Astrocyte (in vitro differentiated cells and primary cell): ENCODE measurements at regions not wholly inside any gene's neighbourhood (a gene's known extent, or its start where the extent isn't known, plus 50 kb on each side); places are given as distances from the start of the nearest gene placed in this dataset.

Experiments
- DNase-seq: peaks from one replicate; pipeline ENCODE4 v3.0.0-alpha.2; 2010; ENCODE audit warnings: low read depth
- FAIRE-seq: peaks from 2 replicates; lab custom pipeline; 2011; peaks lifted over from hg19 to GRCh38; lab: Jason Lieb, UNC
- H2AFZ ChIP-seq: 2 replicates; pipeline ENCODE4 v1.6.0; 2012; ENCODE audit warnings: low read depth, low read length, inconsistent platforms
- H3K27ac ChIP-seq: 2 replicates; pipeline ENCODE4 v1.5.1; 2011; ENCODE audit warnings: low read depth, low read length, inconsistent platforms
- H3K27me3 ChIP-seq: 2 replicates; pipeline ENCODE4 v1.6.0; 2011; ENCODE audit warnings: low read length, inconsistent platforms; ENCODE audit not compliant: insufficient read depth
- H3K36me3 ChIP-seq: 2 replicates; pipeline ENCODE4 v1.5.1; 2011; ENCODE audit warnings: low read length, inconsistent platforms; ENCODE audit not compliant: insufficient read depth
- H3K4me1 ChIP-seq: 2 replicates; pipeline ENCODE4 v1.5.1; 2011; ENCODE audit warnings: low read length, inconsistent platforms; ENCODE audit not compliant: insufficient read depth
- H3K4me2 ChIP-seq: 2 replicates; pipeline ENCODE4 v1.6.0; 2012; ENCODE audit warnings: low read length, inconsistent platforms
- H3K4me3 ChIP-seq: 2 replicates; pipeline ENCODE4 v1.5.1; 2011; ENCODE audit warnings: low read depth, mild to moderate bottlenecking, low read length, inconsistent platforms; ENCODE audit not compliant: insufficient read depth
- H3K79me2 ChIP-seq: 2 replicates; pipeline ENCODE4 v1.6.0; 2012; ENCODE audit warnings: mild to moderate bottlenecking, low read length, inconsistent platforms; ENCODE audit not compliant: insufficient read depth
- H3K9ac ChIP-seq: 2 replicates; pipeline ENCODE4 v1.6.0; 2012; ENCODE audit warnings: mild to moderate bottlenecking, low read length, inconsistent platforms
- H3K9me3 ChIP-seq: 2 replicates; pipeline ENCODE4 v1.5.1; 2012; ENCODE audit warnings: low read depth, mild to moderate bottlenecking, low read length, inconsistent platforms; ENCODE audit not compliant: insufficient read depth
- H4K20me1 ChIP-seq: 2 replicates; pipeline ENCODE4 v1.6.0; 2012; ENCODE audit warnings: low read length, inconsistent platforms; ENCODE audit not compliant: insufficient read depth
- H3K27ac Mint-ChIP-seq: one replicate; pipeline ENCODE4 v1.8.0; 2021; ENCODE audit warnings: mild to moderate bottlenecking, mixed read lengths; ENCODE audit not compliant: unreplicated experiment
- H3K27me3 Mint-ChIP-seq: one replicate; pipeline ENCODE4 v1.8.0; 2021; ENCODE audit warnings: low read depth, mixed read lengths; ENCODE audit not compliant: unreplicated experiment
- H3K36me3 Mint-ChIP-seq: one replicate; pipeline ENCODE4 v1.8.0; 2021; ENCODE audit warnings: low read depth, mixed read lengths; ENCODE audit not compliant: unreplicated experiment
- H3K4me1 Mint-ChIP-seq: one replicate; pipeline ENCODE4 v1.8.0; 2021; ENCODE audit warnings: low read depth, mixed read lengths; ENCODE audit not compliant: unreplicated experiment
- H3K4me3 Mint-ChIP-seq: one replicate; pipeline ENCODE4 v1.8.0; 2021; ENCODE audit warnings: mild to moderate bottlenecking, moderate library complexity, mixed read lengths; ENCODE audit not compliant: unreplicated experiment
- H3K9me3 Mint-ChIP-seq: one replicate; pipeline ENCODE4 v1.8.0; 2021; ENCODE audit warnings: mild to moderate bottlenecking, mixed read lengths; ENCODE audit not compliant: unreplicated experiment
- CTCF ChIP-seq: IDR thresholded peaks from 2 replicates; pipeline ENCODE4 v1.5.1; 2011; ENCODE audit warnings: low read depth, mild to moderate bottlenecking, inconsistent platforms, low read length, moderate library complexity; ENCODE audit not compliant: insufficient read depth
- EZH2 ChIP-seq: IDR thresholded peaks from 2 replicates; pipeline ENCODE4 v1.6.1; 2012; ENCODE audit warnings: mild to moderate bottlenecking, low read length, inconsistent platforms; ENCODE audit not compliant: insufficient read depth

DNA sequence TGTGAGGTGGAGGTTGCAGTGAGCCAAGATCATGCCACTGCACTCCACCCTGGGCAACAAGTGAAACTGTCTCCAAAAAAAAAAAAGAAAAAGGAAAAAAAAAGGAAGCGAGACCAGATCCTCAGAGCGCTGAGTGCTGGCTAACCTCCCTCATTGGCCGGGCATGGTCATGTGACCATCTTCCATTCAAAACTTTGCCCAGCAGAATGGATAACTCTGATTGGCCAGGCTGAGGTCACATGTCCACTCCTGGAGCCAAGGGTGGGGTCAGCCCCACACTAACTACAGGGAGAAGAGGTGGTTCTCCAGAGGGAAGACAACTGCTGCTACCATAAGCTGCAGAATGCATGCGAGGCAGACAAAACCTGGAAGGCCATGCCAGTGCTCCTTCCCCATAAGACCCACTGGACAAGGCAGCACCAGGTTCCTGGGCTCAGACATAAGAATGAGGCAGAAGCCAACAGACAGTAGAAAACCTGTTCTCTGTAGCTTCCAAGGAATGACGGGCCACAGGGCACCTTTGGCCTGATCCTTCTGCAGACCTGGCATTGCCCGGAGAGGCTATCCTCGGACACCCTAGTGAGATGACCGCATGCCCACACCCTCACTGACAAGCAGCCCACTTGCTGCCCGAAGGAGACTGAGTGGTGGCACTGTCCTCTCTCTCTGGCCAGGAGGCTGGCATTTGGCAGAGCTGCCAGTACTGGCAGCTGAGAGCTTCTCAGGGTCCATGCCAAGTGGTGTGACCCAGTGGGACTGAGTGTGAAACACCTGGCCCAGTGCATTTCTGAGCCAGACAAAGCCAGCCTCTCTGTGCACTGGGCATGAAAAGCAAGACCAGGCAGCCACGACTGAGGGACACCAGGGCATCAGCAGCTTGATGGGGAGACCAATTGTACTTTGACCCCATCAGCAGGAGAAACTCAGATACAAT is 311.9 kb upstream of the SULF2 start:
- DNase-seq (no peak), FAIRE-seq (no peak)
- Histone ChIP-seq H3K4me2 (no peak overlapping the region), H3K36me3 (no peaks in the 10 kb centered on the region), H3K4me3 (no peak overlapping the region), H3K79me2 (no peaks in the 10 kb centered on the region), H2AFZ (no peak overlapping the region), H3K4me1 (no peaks in the 10 kb centered on the region), H3K27me3 (no peaks in the 10 kb centered on the region), H3K9me3 (no peaks in the 10 kb centered on the region), H4K20me1 (no peaks in the 10 kb centered on the region), H3K9ac (no peak overlapping the region), H3K27ac (no peak overlapping the region)
- Mint-ChIP-seq H3K4me1 (peaks cover 8% of the 10 kb centered on the region), H3K9me3 (peaks cover 2% of the 10 kb centered on the region), H3K27me3 (peaks cover 22% of the 10 kb centered on the region), H3K36me3 (no peaks in the 10 kb centered on the region), H3K27ac (no peak overlapping the region), H3K4me3 (no peak overlapping the region)
- no peak for TF ChIP-seq EZH2
- TF ChIP-seq CTCF, result no peak

- no peak overlapping the region for H3K9ac ChIP-seq
- peaks cover 2% of the 10 kb centered on the region for H3K9me3 Mint-ChIP-seq
- H3K27me3 ChIP-seq, result no peaks in the 10 kb centered on the region
- no peaks in the 10 kb centered on the region for H4K20me1 ChIP-seq
- DNase-seq (peak; percentile 25), FAIRE-seq (no peak)
- H3K4me3 ChIP-seq, result no peak overlapping the region
- no peak overlapping the region for H3K4me3 Mint-ChIP-seq
- H3K27me3 Mint-ChIP-seq, result peaks cover 18% of the 10 kb centered on the region
- H3K36me3 Mint-ChIP-seq, result no peaks in the 10 kb centered on the region
- H3K4me1 Mint-ChIP-seq, result peaks cover 8% of the 10 kb centered on the region
- no peaks in the 10 kb centered on the region for H3K36me3 ChIP-seq
- no peaks in the 10 kb centered on the region for H3K9me3 ChIP-seq
- no peaks in the 10 kb centered on the region for H3K79me2 ChIP-seq
- no peak overlapping the region for H3K4me2 ChIP-seq
- no peaks in the 10 kb centered on the region for H3K4me1 ChIP-seq
- TF ChIP-seq CTCF (no peak), EZH2 (no peak)
- H3K27ac Mint-ChIP-seq, result no peak overlapping the region
- H3K27ac ChIP-seq, result no peak overlapping the region
- no peak overlapping the region for H2AFZ ChIP-seq
Measured at GRCh38 chr20:48096212-48096875, 311.1 kb upstream of the SULF2 start.

DNA sequence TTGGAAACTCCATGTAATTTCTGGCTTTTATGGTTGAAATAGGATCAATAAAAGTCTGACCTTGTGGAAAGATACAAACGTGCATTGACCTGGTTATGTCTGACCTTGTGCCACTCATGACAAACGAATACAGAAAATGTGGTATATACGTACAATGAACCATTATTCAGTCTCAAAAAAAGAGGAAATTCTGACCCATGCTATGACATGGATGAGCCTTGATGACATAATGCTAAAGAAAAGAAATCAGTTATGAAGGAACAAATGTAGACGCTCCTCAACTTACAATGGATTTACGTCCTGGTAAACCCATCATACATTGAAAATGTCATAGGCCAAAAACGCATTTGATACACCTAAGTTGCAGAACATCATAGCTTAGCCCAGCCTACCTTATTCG is 309.7 kb upstream of the SULF2 start:
- Mint-ChIP-seq H3K9me3 (peaks cover 2% of the 10 kb centered on the region), H3K27ac (no peak overlapping the region), H3K4me3 (no peak overlapping the region), H3K36me3 (no peaks in the 10 kb centered on the region), H3K4me1 (peaks cover 8% of the 10 kb centered on the region), H3K27me3 (peaks cover 19% of the 10 kb centered on the region)
- Histone ChIP-seq H3K9ac (no peak overlapping the region), H3K27me3 (peaks cover 3% of the 10 kb centered on the region), H3K9me3 (no peaks in the 10 kb centered on the region), H3K36me3 (no peaks in the 10 kb centered on the region), H3K4me1 (no peaks in the 10 kb centered on the region), H2AFZ (no peak overlapping the region), H3K4me2 (no peak overlapping the region), H3K79me2 (no peaks in the 10 kb centered on the region), H3K27ac (no peak overlapping the region), H4K20me1 (no peaks in the 10 kb centered on the region), H3K4me3 (no peak overlapping the region)
- no peak for TF ChIP-seq CTCF
- DNase-seq (no peak), FAIRE-seq (no peak)
